ENCODE measurements at regions not wholly inside any gene's neighbourhood (a gene's known extent, or its start where the extent isn't known, plus 50 kb on each side); places are given as distances from the start of the nearest gene placed in this dataset.
"Not testable (repeated sequence)": the region's sequence is repeated elsewhere in the genome, so short reads cannot be mapped to it uniquely, and the experiment has no call there.

DNA sequence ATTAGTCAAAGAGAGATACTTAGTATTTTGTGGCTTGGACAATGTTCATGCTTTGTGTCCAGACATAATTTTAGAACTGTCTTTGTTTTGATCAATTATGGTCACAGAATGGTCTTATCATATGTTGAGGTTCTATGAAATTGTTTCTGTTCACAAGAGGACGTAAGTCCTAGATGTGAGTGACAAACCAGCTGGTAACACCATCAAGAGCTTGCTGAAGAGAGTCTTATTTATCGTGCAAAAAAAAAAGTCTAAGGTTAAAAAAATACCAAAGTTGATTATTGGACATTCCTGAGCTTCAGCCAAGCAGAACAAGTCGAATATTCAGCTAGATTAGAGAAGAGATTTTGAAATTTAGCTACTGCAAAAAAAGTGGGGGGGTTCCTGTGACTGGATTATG is 495.9 kb upstream of the NAALADL2 start:
- TF ChIP-seq, protein P1, sequence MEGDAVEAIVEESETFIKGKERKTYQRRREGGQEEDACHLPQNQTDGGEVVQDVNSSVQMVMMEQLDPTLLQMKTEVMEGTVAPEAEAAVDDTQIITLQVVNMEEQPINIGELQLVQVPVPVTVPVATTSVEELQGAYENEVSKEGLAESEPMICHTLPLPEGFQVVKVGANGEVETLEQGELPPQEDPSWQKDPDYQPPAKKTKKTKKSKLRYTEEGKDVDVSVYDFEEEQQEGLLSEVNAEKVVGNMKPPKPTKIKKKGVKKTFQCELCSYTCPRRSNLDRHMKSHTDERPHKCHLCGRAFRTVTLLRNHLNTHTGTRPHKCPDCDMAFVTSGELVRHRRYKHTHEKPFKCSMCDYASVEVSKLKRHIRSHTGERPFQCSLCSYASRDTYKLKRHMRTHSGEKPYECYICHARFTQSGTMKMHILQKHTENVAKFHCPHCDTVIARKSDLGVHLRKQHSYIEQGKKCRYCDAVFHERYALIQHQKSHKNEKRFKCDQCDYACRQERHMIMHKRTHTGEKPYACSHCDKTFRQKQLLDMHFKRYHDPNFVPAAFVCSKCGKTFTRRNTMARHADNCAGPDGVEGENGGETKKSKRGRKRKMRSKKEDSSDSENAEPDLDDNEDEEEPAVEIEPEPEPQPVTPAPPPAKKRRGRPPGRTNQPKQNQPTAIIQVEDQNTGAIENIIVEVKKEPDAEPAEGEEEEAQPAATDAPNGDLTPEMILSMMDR (conservative IDR thresholded peaks at IDR 0.05; ENCODE audit: low read depth, low read length) = no peak
- no peak for DNase-seq (ENCODE audit: low read depth)
- H3K4me3 ChIP-seq (ENCODE audit: low read depth, low read length) = no peak overlapping the region

DNA sequence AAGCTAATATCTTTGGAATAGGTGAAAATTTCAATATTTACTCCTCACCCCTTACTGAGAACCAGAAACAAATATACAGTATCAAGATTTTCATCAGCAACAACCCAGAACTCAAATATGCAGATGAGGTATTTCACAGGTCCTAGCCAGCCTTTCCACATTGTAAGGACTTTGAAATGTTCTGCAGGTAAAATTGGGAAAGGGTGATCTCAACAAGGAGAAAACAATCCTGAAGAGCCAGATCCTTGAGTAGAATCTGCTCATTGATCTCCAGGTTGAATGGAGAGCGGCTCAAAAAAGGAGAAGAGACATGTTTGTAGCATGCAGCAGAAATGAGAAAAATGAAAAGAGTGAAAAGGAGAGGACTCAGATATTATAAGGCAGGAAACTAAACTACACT is 493.3 kb upstream of the NAALADL2 start:
- DNase-seq (ENCODE audit: low read depth) = no peak
- H3K4me3 ChIP-seq (ENCODE audit: low read depth, low read length) = no peak overlapping the region
- TF ChIP-seq, protein P1 (conservative IDR thresholded peaks at IDR 0.05; ENCODE audit: low read depth, low read length) = no peak

DNA sequence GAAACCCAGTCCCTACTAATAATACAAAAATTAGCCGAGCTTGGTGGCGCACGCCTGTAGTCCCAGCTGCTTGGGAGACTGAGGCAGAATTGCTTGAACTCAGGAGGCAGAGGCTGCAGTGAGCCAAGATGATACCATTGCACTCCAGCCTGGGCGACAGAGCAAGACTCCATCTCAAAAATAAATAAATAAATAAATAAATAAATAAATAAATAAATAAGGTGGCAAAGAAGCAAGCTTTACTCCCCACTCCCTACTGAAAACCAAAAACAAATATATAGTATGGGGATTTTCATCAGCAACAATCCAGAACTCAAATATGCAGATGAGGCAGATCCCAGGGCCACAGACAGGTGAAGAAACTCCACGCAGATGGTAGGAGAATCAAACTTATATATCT is 492.2 kb upstream of the NAALADL2 start:
- DNase-seq (ENCODE audit: low read depth); H3K4me3 ChIP-seq (ENCODE audit: low read depth, low read length): not testable (repeated sequence)

DNA sequence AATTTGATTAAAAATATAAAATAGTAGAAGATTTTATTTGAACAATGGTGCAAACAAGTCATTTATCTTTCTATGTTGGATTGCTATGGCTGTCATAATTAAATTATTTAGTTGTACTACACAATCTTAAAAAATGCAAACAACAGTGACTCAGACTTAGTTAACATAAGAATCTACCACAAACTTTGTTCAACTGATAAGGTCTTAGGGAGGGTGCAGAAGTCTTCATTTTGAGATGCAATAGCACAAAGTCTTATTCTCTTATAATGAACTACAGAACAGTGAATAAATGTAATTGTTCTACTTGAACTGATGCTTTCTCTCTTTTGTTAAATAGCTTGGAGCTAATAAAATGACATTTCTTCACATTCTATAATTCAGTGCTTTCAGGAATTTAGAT is 482.8 kb upstream of the NAALADL2 start:
- TF ChIP-seq, protein P1 (conservative IDR thresholded peaks at IDR 0.05; ENCODE audit: low read depth, low read length) = no peak
- DNase-seq (ENCODE audit: low read depth) = no peak
- H3K4me3 ChIP-seq (ENCODE audit: low read depth, low read length) = no peak overlapping the region

DNA sequence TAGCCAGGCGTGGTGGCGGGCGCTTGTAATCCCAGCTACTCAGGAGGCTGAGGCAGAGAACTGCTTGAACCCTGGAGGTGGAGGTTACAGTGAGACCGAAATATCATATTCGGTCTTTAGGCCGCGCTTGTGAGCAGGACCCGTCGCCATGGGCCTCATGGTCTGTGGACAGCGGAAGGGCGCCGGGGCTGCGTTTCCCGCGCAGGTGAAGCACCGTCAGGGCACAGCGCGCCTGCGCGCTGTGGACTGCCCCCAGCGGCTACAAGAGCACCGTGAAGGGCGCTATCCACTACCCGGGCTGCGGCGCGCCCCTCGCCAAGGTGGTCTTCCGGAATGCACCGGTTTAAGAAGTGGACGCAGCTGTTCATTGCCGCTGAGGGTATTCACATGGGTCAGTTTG is 482.0 kb upstream of the NAALADL2 start:
- no peak for DNase-seq (ENCODE audit: low read depth)
- no peak overlapping the region for H3K4me3 ChIP-seq (ENCODE audit: low read depth, low read length)
- TF ChIP-seq, protein P1 (conservative IDR thresholded peaks at IDR 0.05; ENCODE audit: low read depth, low read length) = no peak

DNA sequence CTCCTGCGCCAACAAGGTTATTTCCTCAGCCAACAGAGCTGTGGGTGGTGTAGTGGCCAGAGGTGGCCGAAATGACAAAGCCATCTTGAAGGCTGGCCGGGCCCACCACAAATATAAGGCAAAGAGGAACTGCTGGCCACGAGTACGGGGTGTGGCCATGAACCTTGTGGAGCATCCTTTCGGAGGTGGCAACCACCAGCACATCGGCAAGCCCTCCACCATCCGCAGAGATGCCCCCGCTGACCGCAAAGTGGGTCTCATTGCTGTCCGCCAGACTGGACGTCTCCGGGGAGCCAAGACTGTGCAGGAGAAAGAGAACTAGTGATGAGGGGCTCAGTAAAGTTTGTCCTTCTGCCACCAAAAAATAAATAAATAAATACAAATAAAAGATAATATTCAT is 481.4 kb upstream of the NAALADL2 start:
- DNase-seq (ENCODE audit: low read depth) = no peak
- H3K4me3 ChIP-seq (ENCODE audit: low read depth, low read length) = no peak overlapping the region
- TF ChIP-seq, protein P1 (conservative IDR thresholded peaks at IDR 0.05; ENCODE audit: low read depth, low read length) = no peak

DNA sequence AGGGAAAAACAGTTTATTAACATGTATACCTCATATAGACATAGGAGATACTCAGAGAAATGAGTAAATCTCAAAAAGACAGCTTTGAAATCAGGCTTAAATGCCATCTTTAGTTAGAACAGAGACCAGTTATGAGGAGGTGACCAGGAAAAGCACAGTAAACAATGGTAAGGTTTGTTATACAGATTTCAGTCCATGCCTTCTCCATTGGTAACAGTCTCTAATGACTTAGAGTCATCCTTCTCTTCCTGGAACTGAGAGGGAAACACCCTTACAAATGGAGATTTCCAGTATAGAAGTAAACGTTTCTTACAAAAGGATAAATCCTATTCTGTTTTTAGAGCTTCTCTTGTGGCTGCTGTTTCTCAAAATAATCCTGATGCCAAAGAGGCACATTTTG is 476.3 kb upstream of the NAALADL2 start:
- no peak overlapping the region for H3K4me3 ChIP-seq (ENCODE audit: low read depth, low read length)
- TF ChIP-seq, protein P1 (conservative IDR thresholded peaks at IDR 0.05; ENCODE audit: low read depth, low read length) = no peak
- no peak for DNase-seq (ENCODE audit: low read depth)

DNA sequence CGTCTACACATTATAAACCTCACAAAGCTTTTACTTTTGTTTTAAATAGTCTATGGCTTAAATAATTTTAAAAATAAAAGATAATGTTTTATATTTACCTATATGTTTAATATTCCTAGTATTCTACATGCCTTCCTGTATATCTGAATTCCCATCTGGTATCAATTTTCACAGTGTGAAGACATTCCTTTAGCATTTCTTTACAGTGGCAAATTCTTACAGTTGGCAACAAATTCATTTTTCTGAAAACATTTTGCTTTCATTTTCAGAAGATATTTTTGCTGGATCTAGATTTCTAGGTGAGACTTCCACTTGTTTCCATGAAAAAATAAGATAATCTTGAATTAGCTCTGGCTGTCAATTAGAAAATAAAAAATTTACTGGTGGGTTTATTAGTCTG is 471.4 kb upstream of the NAALADL2 start:
- no peak for DNase-seq (ENCODE audit: low read depth)
- TF ChIP-seq, protein P1 (conservative IDR thresholded peaks at IDR 0.05; ENCODE audit: low read depth, low read length) = no peak
- H3K4me3 ChIP-seq (ENCODE audit: low read depth, low read length) = no peak overlapping the region
